HCT116 (cell line): ENCODE measurements at regions not wholly inside any gene's neighbourhood (a gene's known extent, or its start where the extent isn't known, plus 50 kb on each side); places are given as distances from the start of the nearest gene placed in this dataset.

ENCODE experiments used
- ATAC-seq: fragments of 200-7000 bp; cut with Tn5 transposase; 2 replicates; pipeline ENCODE4 v1.9.1; 2020; ENCODE audit warnings: mild to moderate bottlenecking, moderate library complexity
- BruUV-seq: library from RNA; stranded (reverse); fragments of 400-500 nt; replicated peaks from 2 replicates; lab custom pipeline; 2021; lab: Mats Ljungman, UMichigan
- CTCF ChIA-PET: fragments of 300-600 bp; sonication (Branson Sonifier 250); formaldehyde crosslinking; loops from one replicate; lab custom pipeline; 2021; ENCODE audit warnings: antibody characterized with exemption; lab: Charles Lee
- POLR2A ChIA-PET: fragments of 300-600, 350-600 bp; sonication (Branson Sonifier 250); formaldehyde crosslinking; loops from one replicate; lab custom pipeline; 2021; ENCODE audit warnings: antibody characterized with exemption; lab: Charles Lee
- RAD21 ChIA-PET, 2 experiments: fragments of 300-600 bp; sonication (Branson Sonifier 250); formaldehyde crosslinking; loops; one replicate each; lab custom pipeline; 2023; ENCODE audit warnings: low total read pairs in 2 of 2; ENCODE audit not compliant: uncharacterized antibody in 2 of 2, unreplicated experiment in 2 of 2, low non-redundant PET in 1 of 2; lab: Charles Lee
- DNase-seq: peaks from one replicate; pipeline ENCODE4 v3.0.0-alpha.2; 2010; ENCODE audit warnings: low read depth, low spot score
- H2AFZ ChIP-seq: fragments of 200-600 bp; shearing (Covaris generic), sonication (generic); 2 replicates; pipeline ENCODE4 v1.6.1; 2017; ENCODE audit warnings: low read depth, mixed run types, mixed read lengths, antibody characterized with exemption, low read length; ENCODE audit not compliant: poor library complexity, severe bottlenecking
- H3K27ac ChIP-seq: 2 replicates; pipeline ENCODE4 v1.5.1; 2012; ENCODE audit warnings: low read depth, low read length
- H3K27me3 ChIP-seq: fragments of 200-600 bp; sonication (generic); 2 replicates; pipeline ENCODE4 v1.6.1; 2016; ENCODE audit warnings: mixed run types, low read length, mixed read lengths; ENCODE audit not compliant: insufficient read depth
- H3K36me3 ChIP-seq, 2 experiments: fragments of 200-500 bp in 1 of 2; fragments of 200-600 bp in 1 of 2; sonication (Bioruptor generic) in 1 of 2; sonication (generic) in 1 of 2; 2 replicates each; pipeline versions ENCODE4 v1.5.1 to v1.6.1; 2014 to 2016; ENCODE audit warnings: low read length in 2 of 2, inconsistent platforms in 1 of 2, mixed read lengths in 1 of 2, mixed run types in 1 of 2; ENCODE audit not compliant: insufficient read depth in 2 of 2, control insufficient read depth in 1 of 2
- H3K4me1 ChIP-seq, 2 experiments: fragments of 200-600 bp in 1 of 2; sonication (generic) in 1 of 2; 2 replicates each; pipeline versions ENCODE4 v1.5.1 to v1.6.1; 2012 to 2017; ENCODE audit warnings: low read length in 2 of 2, inconsistent platforms in 1 of 2, mild to moderate bottlenecking in 1 of 2, mixed read lengths in 1 of 2, mixed run types in 1 of 2, moderate library complexity in 1 of 2; ENCODE audit not compliant: insufficient read depth in 2 of 2, control insufficient read depth in 1 of 2
- H3K4me2 ChIP-seq: fragments of 200-600 bp; sonication (generic); 2 replicates; pipeline ENCODE4 v1.6.1; 2017; ENCODE audit warnings: mixed run types, low read length, mixed read lengths
- H3K4me3 ChIP-seq, 2 experiments: fragments of 200-600 bp in 1 of 2; sonication (generic) in 1 of 2; replicated peaks in 1 of 2; 2 replicates each; pipeline ENCODE4 v1.5.1; 2011 to 2016; ENCODE audit warnings: low read length in 2 of 2, control low read depth in 1 of 2, low read depth in 1 of 2, mild to moderate bottlenecking in 1 of 2, mixed read lengths in 1 of 2, mixed run types in 1 of 2
- H3K79me2 ChIP-seq: fragments of 200-600 bp; sonication (generic); 2 replicates; pipeline ENCODE4 v1.6.1; 2017; ENCODE audit warnings: mild to moderate bottlenecking, mixed run types, low read length, moderate library complexity, mixed read lengths; ENCODE audit not compliant: insufficient read depth
- H3K9ac ChIP-seq: fragments of 200-600 bp; sonication (generic); 2 replicates; pipeline ENCODE4 v1.6.1; 2016; ENCODE audit warnings: low read length, mixed read lengths
- H3K9me2 ChIP-seq: fragments of 200-600 bp; sonication (generic), shearing (Covaris generic); 2 replicates; pipeline ENCODE4 v1.6.1; 2017; ENCODE audit warnings: mixed run types, mild to moderate bottlenecking, moderate library complexity; ENCODE audit not compliant: insufficient read depth
- H3K9me3 ChIP-seq, 2 experiments: fragments of 200-500 bp in 1 of 2; fragments of 200-600 bp in 1 of 2; sonication (Bioruptor generic) in 1 of 2; sonication (generic) in 1 of 2; 2 replicates each; pipeline ENCODE4 v1.6.1; 2014 to 2017; ENCODE audit warnings: low read length in 2 of 2, mixed read lengths in 2 of 2, inconsistent platforms in 1 of 2, low read depth in 1 of 2, mild to moderate bottlenecking in 1 of 2, mixed run types in 1 of 2, moderate library complexity in 1 of 2; ENCODE audit not compliant: control insufficient read depth in 1 of 2, insufficient read depth in 1 of 2
- H4K20me1 ChIP-seq: fragments of 200-600 bp; sonication (generic), shearing (Covaris generic); 2 replicates; pipeline ENCODE4 v1.6.1; 2017; ENCODE audit warnings: mixed run types, mild to moderate bottlenecking, moderate library complexity; ENCODE audit not compliant: insufficient read depth
- CEBPB ChIP-seq: IDR thresholded peaks from 2 replicates; pipeline ENCODE4 v1.6.1; 2012; ENCODE audit warnings: low read depth
- ELF1 ChIP-seq: IDR thresholded peaks from 2 replicates; pipeline ENCODE4 v1.6.1; 2012; ENCODE audit warnings: low read depth, borderline replicate concordance
- EZH2 ChIP-seq: fragments of 200-600 bp; sonication (generic); IDR thresholded peaks from 2 replicates; pipeline ENCODE4 v1.6.1; 2017; ENCODE audit warnings: antibody characterized with exemption, mixed run types
- EZH2phosphoT487 ChIP-seq: fragments of 200-600 bp; IDR thresholded peaks from 2 replicates; pipeline ENCODE4 v1.6.1; 2018; ENCODE audit warnings: antibody characterized with exemption, borderline replicate concordance
- FOSL1 ChIP-seq: IDR thresholded peaks from 2 replicates; pipeline ENCODE4 v1.6.1; 2012; ENCODE audit warnings: low read depth
- MAX ChIP-seq: IDR thresholded peaks from 2 replicates; pipeline ENCODE4 v1.6.1; 2012
- POLR2A ChIP-seq: IDR thresholded peaks from 2 replicates; pipeline ENCODE4 v1.7.0; 2011; ENCODE audit warnings: borderline replicate concordance; ENCODE audit not compliant: insufficient read depth, insufficient read length; ENCODE audit errors: extremely low read depth
- POLR2AphosphoS5 ChIP-seq: IDR thresholded peaks from 2 replicates; pipeline ENCODE4 v1.6.1; 2011; ENCODE audit warnings: mild to moderate bottlenecking, low read depth, low read length, moderate library complexity
- SIN3A ChIP-seq: IDR thresholded peaks from 2 replicates; pipeline ENCODE4 v1.6.1; 2012; ENCODE audit warnings: low read depth
- TCF7L2 ChIP-seq: IDR thresholded peaks from 2 replicates; pipeline ENCODE4 v1.7.0; 2011; ENCODE audit warnings: borderline replicate concordance, inconsistent platforms; ENCODE audit not compliant: insufficient read depth, insufficient read length; ENCODE audit errors: extremely low read depth
- ZFX ChIP-seq: fragments of 450-650 bp; IDR thresholded peaks from 2 replicates; pipeline ENCODE4 v1.6.1; 2017
- ZNF274 ChIP-seq: fragments of 200-500 bp; sonication (Bioruptor generic); IDR thresholded peaks from 2 replicates; pipeline ENCODE4 v1.6.1; 2014; ENCODE audit warnings: mild to moderate bottlenecking, low read depth, low read length, inconsistent platforms
- intact Hi-C: fragments of 100-400 bp; cut with micrococcal nuclease; formaldehyde crosslinking; loops from 2 replicates; pipeline ENCODE4 v1.10.0; 2022
- TF ChIP-seq, protein P1 (sequence below): IDR thresholded peaks from 2 replicates; pipeline ENCODE4 v1.6.1; 2012
- TF ChIP-seq, protein P2 (sequence below): IDR thresholded peaks from 2 replicates; pipeline ENCODE4 v1.6.1; 2012; ENCODE audit warnings: low read depth
- TF ChIP-seq, protein P3 (sequence below), 3 experiments: fragments of 200-600 bp in 1 of 3; sonication (generic) in 1 of 3; IDR thresholded peaks in 2 of 3; conservative IDR thresholded peaks in 1 of 3; 2 replicates each; pipeline ENCODE4 v1.5.1; 2012 to 2017; ENCODE audit warnings: low read depth in 2 of 3, low read length in 2 of 3, antibody characterized with exemption in 1 of 3, borderline replicate concordance in 1 of 3, control low read depth in 1 of 3, mild to moderate bottlenecking in 1 of 3, mixed read lengths in 1 of 3, mixed run types in 1 of 3, moderate library complexity in 1 of 3; ENCODE audit not compliant: insufficient read depth in 1 of 3

- ChIA-PET CTCF (no interaction called here), POLR2A (no interaction called here)
- H3K36me3 ChIP-seq = no peaks in the 10 kb centered on the region
- no peaks in the 10 kb centered on the region for H4K20me1 ChIP-seq
- H3K79me2 ChIP-seq = no peaks in the 10 kb centered on the region
- no peak overlapping the region for H3K27ac ChIP-seq
- DNase-seq (no peak), ATAC-seq (no peak)
- no peak overlapping the region for H3K9ac ChIP-seq
- H3K4me2 ChIP-seq = no peak overlapping the region
- H2AFZ ChIP-seq = no peak overlapping the region
- no peak overlapping the region for H3K4me3 ChIP-seq
- no TSS peak for BruUV-seq
- no peaks in the 10 kb centered on the region for H3K27me3 ChIP-seq
- no peaks in the 10 kb centered on the region for H3K4me1 ChIP-seq
- no peaks in the 10 kb centered on the region for H3K9me3 ChIP-seq
- intact Hi-C loops = no loop called here
- TF ChIP-seq POLR2A (no peak), EZH2 (no peak), ZFX (no peak), ELF1 (no peak), CEBPB (no peak), FOSL1 (no peak), TCF7L2 (no peak), SIN3A (no peak), MAX (no peak), ZNF274 (no peak), POLR2AphosphoS5 (no peak), EZH2phosphoT487 (no peak)
- TF ChIP-seq, protein P1, sequence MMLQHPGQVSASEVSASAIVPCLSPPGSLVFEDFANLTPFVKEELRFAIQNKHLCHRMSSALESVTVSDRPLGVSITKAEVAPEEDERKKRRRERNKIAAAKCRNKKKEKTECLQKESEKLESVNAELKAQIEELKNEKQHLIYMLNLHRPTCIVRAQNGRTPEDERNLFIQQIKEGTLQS = no peak
- TF ChIP-seq, protein P2, sequence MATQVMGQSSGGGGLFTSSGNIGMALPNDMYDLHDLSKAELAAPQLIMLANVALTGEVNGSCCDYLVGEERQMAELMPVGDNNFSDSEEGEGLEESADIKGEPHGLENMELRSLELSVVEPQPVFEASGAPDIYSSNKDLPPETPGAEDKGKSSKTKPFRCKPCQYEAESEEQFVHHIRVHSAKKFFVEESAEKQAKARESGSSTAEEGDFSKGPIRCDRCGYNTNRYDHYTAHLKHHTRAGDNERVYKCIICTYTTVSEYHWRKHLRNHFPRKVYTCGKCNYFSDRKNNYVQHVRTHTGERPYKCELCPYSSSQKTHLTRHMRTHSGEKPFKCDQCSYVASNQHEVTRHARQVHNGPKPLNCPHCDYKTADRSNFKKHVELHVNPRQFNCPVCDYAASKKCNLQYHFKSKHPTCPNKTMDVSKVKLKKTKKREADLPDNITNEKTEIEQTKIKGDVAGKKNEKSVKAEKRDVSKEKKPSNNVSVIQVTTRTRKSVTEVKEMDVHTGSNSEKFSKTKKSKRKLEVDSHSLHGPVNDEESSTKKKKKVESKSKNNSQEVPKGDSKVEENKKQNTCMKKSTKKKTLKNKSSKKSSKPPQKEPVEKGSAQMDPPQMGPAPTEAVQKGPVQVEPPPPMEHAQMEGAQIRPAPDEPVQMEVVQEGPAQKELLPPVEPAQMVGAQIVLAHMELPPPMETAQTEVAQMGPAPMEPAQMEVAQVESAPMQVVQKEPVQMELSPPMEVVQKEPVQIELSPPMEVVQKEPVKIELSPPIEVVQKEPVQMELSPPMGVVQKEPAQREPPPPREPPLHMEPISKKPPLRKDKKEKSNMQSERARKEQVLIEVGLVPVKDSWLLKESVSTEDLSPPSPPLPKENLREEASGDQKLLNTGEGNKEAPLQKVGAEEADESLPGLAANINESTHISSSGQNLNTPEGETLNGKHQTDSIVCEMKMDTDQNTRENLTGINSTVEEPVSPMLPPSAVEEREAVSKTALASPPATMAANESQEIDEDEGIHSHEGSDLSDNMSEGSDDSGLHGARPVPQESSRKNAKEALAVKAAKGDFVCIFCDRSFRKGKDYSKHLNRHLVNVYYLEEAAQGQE = no peak
- TF ChIP-seq, protein P3, sequence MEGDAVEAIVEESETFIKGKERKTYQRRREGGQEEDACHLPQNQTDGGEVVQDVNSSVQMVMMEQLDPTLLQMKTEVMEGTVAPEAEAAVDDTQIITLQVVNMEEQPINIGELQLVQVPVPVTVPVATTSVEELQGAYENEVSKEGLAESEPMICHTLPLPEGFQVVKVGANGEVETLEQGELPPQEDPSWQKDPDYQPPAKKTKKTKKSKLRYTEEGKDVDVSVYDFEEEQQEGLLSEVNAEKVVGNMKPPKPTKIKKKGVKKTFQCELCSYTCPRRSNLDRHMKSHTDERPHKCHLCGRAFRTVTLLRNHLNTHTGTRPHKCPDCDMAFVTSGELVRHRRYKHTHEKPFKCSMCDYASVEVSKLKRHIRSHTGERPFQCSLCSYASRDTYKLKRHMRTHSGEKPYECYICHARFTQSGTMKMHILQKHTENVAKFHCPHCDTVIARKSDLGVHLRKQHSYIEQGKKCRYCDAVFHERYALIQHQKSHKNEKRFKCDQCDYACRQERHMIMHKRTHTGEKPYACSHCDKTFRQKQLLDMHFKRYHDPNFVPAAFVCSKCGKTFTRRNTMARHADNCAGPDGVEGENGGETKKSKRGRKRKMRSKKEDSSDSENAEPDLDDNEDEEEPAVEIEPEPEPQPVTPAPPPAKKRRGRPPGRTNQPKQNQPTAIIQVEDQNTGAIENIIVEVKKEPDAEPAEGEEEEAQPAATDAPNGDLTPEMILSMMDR (IDR thresholded peaks at IDR 0.05 in 2 of 3, conservative IDR thresholded peaks at IDR 0.05 in 1 of 3; ENCODE audit: borderline replicate concordance in 1 of 3, insufficient read depth in 1 of 3, low read depth in 2 of 3, low read length in 2 of 3) = no peak
- TF ChIP-seq, all 23 proteins: peak for 0
- RAD21 ChIA-PET = no interaction called here
- H3K9me2 ChIP-seq = no peaks in the 10 kb centered on the region
These were observed 594.3 kb downstream of the LRFN5 start for GRCh38 chr14:42200957-42201356.
